Astrocyte (in vitro differentiated cells and primary cell): ENCODE measurements at regions not wholly inside any gene's neighbourhood (a gene's known extent, or its start where the extent isn't known, plus 50 kb on each side); places are given as distances from the start of the nearest gene placed in this dataset.

Source experiments
- CTCF ChIP-seq: IDR thresholded peaks from 2 replicates; pipeline ENCODE4 v1.5.1; 2011; ENCODE audit warnings: low read depth, mild to moderate bottlenecking, inconsistent platforms, low read length, moderate library complexity; ENCODE audit not compliant: insufficient read depth
- EZH2 ChIP-seq: IDR thresholded peaks from 2 replicates; pipeline ENCODE4 v1.6.1; 2012; ENCODE audit warnings: mild to moderate bottlenecking, low read length, inconsistent platforms; ENCODE audit not compliant: insufficient read depth

- TF ChIP-seq CTCF (no peak), EZH2 (no peak)
Measured at GRCh38 chr22:47504962-47505361, 742.5 kb downstream of the TBC1D22A start.
